GM12878 (cell line): ENCODE measurements at regions not wholly inside any gene's neighbourhood (a gene's known extent, or its start where the extent isn't known, plus 50 kb on each side); places are given as distances from the start of the nearest gene placed in this dataset.

Experiments
- BRCA1 ChIP-seq: IDR thresholded peaks from 2 replicates; pipeline ENCODE4 v1.6.1; 2011; ENCODE audit warnings: low read depth, low read length, improper control_type of control experiment
- EZH2 ChIP-seq: IDR thresholded peaks from 2 replicates; pipeline ENCODE4 v1.6.1; 2012; ENCODE audit warnings: low read depth, mild to moderate bottlenecking, control low read depth, inconsistent platforms, low read length, borderline replicate concordance; ENCODE audit not compliant: control insufficient read depth
- HCFC1 ChIP-seq: fragments of 150-350 bp; IDR thresholded peaks from 2 replicates; pipeline ENCODE4 v1.6.1; 2014; ENCODE audit warnings: low read length
- SUZ12 ChIP-seq: fragments of 200-600 bp; sonication (generic); IDR thresholded peaks from one replicate; pipeline ENCODE4 v1.6.1; 2018; ENCODE audit warnings: antibody characterized with exemption, mild to moderate bottlenecking; ENCODE audit not compliant: unreplicated experiment
- TF ChIP-seq, protein P1 (sequence below), 3 experiments: IDR thresholded peaks in 2 of 3; conservative IDR thresholded peaks in 1 of 3; 2 replicates each; pipeline ENCODE4 v1.5.1; 2011; ENCODE audit warnings: low read depth in 3 of 3, low read length in 3 of 3, mild to moderate bottlenecking in 3 of 3, control low read depth in 2 of 3, moderate library complexity in 2 of 3, inconsistent platforms in 1 of 3, mixed read lengths in 1 of 3; ENCODE audit not compliant: control insufficient read depth in 2 of 3, insufficient read depth in 1 of 3; ENCODE audit errors: extremely low read depth in 1 of 3

DNA sequence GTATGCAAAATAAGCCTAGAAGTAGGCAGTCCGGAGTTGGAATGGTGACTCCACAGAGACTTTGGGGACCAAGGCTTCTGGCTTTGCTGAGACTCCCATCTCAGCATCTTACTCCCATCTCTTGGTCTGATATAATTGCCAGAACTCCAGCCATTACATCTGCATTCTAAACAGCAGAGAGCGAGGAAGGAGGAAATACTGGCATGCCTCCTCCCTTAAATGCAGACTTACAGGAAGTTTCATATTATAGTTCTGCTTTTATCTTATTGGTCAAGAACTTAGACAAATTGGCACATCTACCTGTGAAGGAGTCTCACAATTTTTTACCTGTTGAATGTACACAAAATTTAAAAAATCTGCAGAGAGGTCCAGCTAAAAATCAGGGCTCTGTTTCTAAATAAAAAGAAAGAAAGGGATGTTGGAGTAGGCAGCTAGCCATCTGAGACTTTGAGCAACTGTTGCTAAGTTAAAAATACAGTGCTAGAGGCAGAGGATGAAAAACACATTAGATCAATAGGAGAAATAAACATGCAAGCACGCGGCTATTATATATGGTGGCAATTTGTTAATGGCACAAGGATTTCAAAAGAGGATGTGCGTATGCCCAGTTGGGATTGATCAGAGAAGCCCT lies 209.9 kb upstream of the HMGA2 start:
- no peak for TF ChIP-seq EZH2
- TF ChIP-seq HCFC1, result no peak
- TF ChIP-seq SUZ12, result no peak
- TF ChIP-seq, protein P1, sequence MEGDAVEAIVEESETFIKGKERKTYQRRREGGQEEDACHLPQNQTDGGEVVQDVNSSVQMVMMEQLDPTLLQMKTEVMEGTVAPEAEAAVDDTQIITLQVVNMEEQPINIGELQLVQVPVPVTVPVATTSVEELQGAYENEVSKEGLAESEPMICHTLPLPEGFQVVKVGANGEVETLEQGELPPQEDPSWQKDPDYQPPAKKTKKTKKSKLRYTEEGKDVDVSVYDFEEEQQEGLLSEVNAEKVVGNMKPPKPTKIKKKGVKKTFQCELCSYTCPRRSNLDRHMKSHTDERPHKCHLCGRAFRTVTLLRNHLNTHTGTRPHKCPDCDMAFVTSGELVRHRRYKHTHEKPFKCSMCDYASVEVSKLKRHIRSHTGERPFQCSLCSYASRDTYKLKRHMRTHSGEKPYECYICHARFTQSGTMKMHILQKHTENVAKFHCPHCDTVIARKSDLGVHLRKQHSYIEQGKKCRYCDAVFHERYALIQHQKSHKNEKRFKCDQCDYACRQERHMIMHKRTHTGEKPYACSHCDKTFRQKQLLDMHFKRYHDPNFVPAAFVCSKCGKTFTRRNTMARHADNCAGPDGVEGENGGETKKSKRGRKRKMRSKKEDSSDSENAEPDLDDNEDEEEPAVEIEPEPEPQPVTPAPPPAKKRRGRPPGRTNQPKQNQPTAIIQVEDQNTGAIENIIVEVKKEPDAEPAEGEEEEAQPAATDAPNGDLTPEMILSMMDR (IDR thresholded peaks at IDR 0.05 in 2 of 3, conservative IDR thresholded peaks at IDR 0.05 in 1 of 3; ENCODE audit: control insufficient read depth in 2 of 3, extremely low read depth in 1 of 3, insufficient read depth in 1 of 3, low read depth in 3 of 3, low read length in 3 of 3), result no peak
- no peak for TF ChIP-seq BRCA1
